ENCODE measurements at regions not wholly inside any gene's neighbourhood (a gene's known extent, or its start where the extent isn't known, plus 50 kb on each side); places are given as distances from the start of the nearest gene placed in this dataset.

DNA sequence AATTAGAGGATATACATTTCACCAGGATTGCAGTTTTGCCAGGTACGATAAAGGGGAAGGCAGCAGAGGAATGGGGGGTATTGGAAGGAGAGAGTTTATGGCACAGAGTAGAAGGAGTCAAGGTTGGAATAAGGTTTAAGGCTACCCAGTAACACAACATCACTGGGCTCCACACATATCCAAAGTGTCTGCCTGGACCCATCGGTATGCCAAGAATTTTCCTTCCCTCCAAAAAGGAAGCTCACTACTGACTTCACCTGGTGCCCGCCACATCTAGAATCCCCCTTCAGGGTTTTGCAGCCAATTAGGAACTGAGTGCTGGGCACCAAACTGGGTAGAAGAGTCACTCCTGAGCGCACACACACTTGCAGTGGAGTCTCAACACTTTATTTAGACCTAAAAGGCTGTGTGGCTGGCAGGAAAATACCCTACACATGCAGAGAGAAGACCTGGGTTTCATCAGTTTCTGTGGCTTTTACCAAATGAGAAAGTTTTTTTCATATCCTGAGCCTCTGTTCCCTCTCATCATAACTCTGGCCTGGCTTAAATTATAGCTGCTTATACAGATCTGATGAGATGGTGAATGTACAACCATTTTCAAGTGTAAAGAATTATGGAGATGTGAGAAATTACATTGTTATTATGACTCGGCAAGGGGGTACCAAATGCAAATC is 190.8 kb upstream of the LPP start:
- ATAC-seq (no peak), DNase-seq (ENCODE audit: low read depth, low spot score) (no peak)
- H3K27ac ChIP-seq (ENCODE audit: low read depth, low read length) = no peak overlapping the region
- TF ChIP-seq TCF7L2 (IDR thresholded peaks at IDR 0.05; ENCODE audit: borderline replicate concordance, extremely low read depth, insufficient read depth, insufficient read length) = no peak
- no peak for TF ChIP-seq ELF1 (IDR thresholded peaks at IDR 0.05; ENCODE audit: borderline replicate concordance, low read depth)
- TF ChIP-seq, protein P1, sequence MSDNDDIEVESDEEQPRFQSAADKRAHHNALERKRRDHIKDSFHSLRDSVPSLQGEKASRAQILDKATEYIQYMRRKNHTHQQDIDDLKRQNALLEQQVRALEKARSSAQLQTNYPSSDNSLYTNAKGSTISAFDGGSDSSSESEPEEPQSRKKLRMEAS (IDR thresholded peaks at IDR 0.05) = no peak
- TF ChIP-seq SP1 (IDR thresholded peaks at IDR 0.05; ENCODE audit: low read depth) = no peak
- no peak for TF ChIP-seq JUND (IDR thresholded peaks at IDR 0.05)
- TF ChIP-seq ZFX (IDR thresholded peaks at IDR 0.05) = no peak
- TF ChIP-seq ATF3 (IDR thresholded peaks at IDR 0.05) = no peak
- TF ChIP-seq SIN3A (IDR thresholded peaks at IDR 0.05; ENCODE audit: low read depth) = no peak
- TF ChIP-seq FOSL1 (IDR thresholded peaks at IDR 0.05; ENCODE audit: low read depth) = no peak
- no peak for TF ChIP-seq SRF (IDR thresholded peaks at IDR 0.05; ENCODE audit: low read depth)
- no peak for TF ChIP-seq CTCF (IDR thresholded peaks at IDR 0.05 in 2 of 3, conservative IDR thresholded peaks at IDR 0.05 in 1 of 3; ENCODE audit: borderline replicate concordance in 1 of 3, insufficient read depth in 1 of 3, low read depth in 2 of 3, low read length in 2 of 3)
- no peak for TF ChIP-seq POLR2A (IDR thresholded peaks at IDR 0.05; ENCODE audit: borderline replicate concordance, extremely low read depth, insufficient read depth, insufficient read length)
- TF ChIP-seq ZNF274 (IDR thresholded peaks at IDR 0.05; ENCODE audit: low read depth, low read length) = no peak
- TF ChIP-seq YY1 (IDR thresholded peaks at IDR 0.05; ENCODE audit: extremely low read depth, insufficient replicate concordance, low read depth, low read length) = no peak
- TF ChIP-seq REST (IDR thresholded peaks at IDR 0.05; ENCODE audit: low read depth) = no peak
- TF ChIP-seq EGR1 (IDR thresholded peaks at IDR 0.05; ENCODE audit: low read depth) = no peak
- no peak for TF ChIP-seq CBX3 (IDR thresholded peaks at IDR 0.05; ENCODE audit: low read depth)
- TF ChIP-seq POLR2AphosphoS5 (IDR thresholded peaks at IDR 0.05; ENCODE audit: low read depth, low read length) = no peak
- TF ChIP-seq RAD21 (IDR thresholded peaks at IDR 0.05; ENCODE audit: low read depth) = no peak
- TF ChIP-seq CEBPB (IDR thresholded peaks at IDR 0.05; ENCODE audit: low read depth) = no peak
- no peak overlapping the region for H2AFZ ChIP-seq (ENCODE audit: low read depth, low read length, poor library complexity, severe bottlenecking)
- no peak overlapping the region for H3K4me2 ChIP-seq (ENCODE audit: low read length)
- BruUV-seq (replicated peaks) = no TSS peak
- H3K36me3 ChIP-seq (ENCODE audit: control insufficient read depth in 1 of 2, insufficient read depth in 2 of 2, low read length in 2 of 2) = no peaks in the 10 kb centered on the region
- H3K9me3 ChIP-seq (ENCODE audit: control insufficient read depth in 1 of 2, insufficient read depth in 1 of 2, low read depth in 1 of 2, low read length in 2 of 2) = no peaks in the 10 kb centered on the region
- H3K27me3 ChIP-seq (ENCODE audit: insufficient read depth, low read length) = no peaks in the 10 kb centered on the region
- H3K4me3 ChIP-seq (replicated peaks in 1 of 2; ENCODE audit: low read depth in 1 of 2, low read length in 2 of 2) = no peak overlapping the region
- CTCF ChIA-PET = no interaction called here
- H3K79me2 ChIP-seq (ENCODE audit: insufficient read depth, low read length) = no peaks in the 10 kb centered on the region
- RAD21 ChIA-PET (ENCODE audit: low non-redundant PET in 1 of 2, low total read pairs in 2 of 2, uncharacterized antibody in 2 of 2, unreplicated experiment in 2 of 2) = no interaction called here
- no peaks in the 10 kb centered on the region for H4K20me1 ChIP-seq (ENCODE audit: insufficient read depth)
- peaks cover 0 to 2% of the 10 kb centered on the region in 2 experiments; a peak in 1 of 4 replicates for H3K4me1 ChIP-seq (ENCODE audit: control insufficient read depth in 1 of 2, insufficient read depth in 2 of 2, low read length in 2 of 2)
- intact Hi-C loops (cut with micrococcal nuclease) = loop anchor here (10.0 kb wide), 1 partner anchor 218 kb away; the partner anchor contains the start of gene BCL6
- H3K9me2 ChIP-seq (ENCODE audit: insufficient read depth) = no peaks in the 10 kb centered on the region
- POLR2A ChIA-PET = no interaction called here
- H3K9ac ChIP-seq (ENCODE audit: low read length) = no peak overlapping the region

Data from HCT116 (cell line).